ENCODE measurements at regions not wholly inside any gene's neighbourhood (a gene's known extent, or its start where the extent isn't known, plus 50 kb on each side); places are given as distances from the start of the nearest gene placed in this dataset.

DNA sequence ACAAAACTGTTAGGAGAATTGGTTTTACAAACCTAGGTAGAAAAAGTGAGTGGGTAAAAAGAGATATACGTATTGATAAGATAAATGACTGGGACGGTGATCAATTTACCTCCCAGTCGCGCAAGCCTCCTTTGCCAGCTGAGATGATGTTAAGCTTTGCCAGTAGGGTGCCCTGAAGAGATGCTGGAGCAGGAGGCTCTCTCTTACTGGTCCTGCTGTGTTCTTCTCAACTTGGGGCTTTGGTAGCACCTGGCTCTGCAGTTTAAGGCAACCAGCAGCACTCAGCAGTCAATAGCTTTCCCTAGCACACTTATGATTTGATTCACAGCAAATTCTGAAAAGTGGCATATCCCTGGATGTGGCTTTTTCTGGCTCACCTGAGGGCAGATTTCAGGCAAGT is 1461.7 kb downstream of the ADGRL3 start:
- TF ChIP-seq, protein P1, sequence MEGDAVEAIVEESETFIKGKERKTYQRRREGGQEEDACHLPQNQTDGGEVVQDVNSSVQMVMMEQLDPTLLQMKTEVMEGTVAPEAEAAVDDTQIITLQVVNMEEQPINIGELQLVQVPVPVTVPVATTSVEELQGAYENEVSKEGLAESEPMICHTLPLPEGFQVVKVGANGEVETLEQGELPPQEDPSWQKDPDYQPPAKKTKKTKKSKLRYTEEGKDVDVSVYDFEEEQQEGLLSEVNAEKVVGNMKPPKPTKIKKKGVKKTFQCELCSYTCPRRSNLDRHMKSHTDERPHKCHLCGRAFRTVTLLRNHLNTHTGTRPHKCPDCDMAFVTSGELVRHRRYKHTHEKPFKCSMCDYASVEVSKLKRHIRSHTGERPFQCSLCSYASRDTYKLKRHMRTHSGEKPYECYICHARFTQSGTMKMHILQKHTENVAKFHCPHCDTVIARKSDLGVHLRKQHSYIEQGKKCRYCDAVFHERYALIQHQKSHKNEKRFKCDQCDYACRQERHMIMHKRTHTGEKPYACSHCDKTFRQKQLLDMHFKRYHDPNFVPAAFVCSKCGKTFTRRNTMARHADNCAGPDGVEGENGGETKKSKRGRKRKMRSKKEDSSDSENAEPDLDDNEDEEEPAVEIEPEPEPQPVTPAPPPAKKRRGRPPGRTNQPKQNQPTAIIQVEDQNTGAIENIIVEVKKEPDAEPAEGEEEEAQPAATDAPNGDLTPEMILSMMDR (IDR thresholded peaks at IDR 0.05), result no peak
- TF ChIP-seq POLR2A (IDR thresholded peaks at IDR 0.05), result no peak
- TF ChIP-seq EP300 (IDR thresholded peaks at IDR 0.05), result no peak

Measured in ovary (tissue), 3 donors.